NCI-H128 (cell line): ENCODE measurements at regions not wholly inside any gene's neighbourhood (a gene's known extent, or its start where the extent isn't known, plus 50 kb on each side); places are given as distances from the start of the nearest gene placed in this dataset.

Experiments used
- DNase-seq: peaks from one replicate; lab custom pipeline; 2025; ENCODE audit not compliant: unreplicated experiment; lab: John Stamatoyannopoulos, UW

DNA sequence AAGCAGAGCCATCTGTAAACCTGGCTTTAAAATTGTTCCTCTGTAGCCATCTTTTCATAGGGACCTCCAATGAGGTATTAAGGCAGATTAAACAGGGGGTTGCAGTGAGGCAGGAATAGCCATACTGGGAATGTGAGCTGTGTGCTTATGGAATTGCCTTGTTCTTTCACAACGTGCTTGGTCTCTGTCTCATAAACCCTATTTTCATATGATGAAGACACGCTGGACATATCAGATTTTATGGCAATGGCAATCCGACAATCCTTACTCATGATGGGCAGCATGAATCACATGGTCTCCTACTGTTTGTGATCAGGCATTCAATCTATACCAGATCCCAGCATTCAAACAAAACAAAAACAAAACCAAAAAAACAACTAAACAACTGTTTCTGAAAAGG is 418.9 kb upstream of the NRP1 start:
- DNase-seq, result no peak

DNA sequence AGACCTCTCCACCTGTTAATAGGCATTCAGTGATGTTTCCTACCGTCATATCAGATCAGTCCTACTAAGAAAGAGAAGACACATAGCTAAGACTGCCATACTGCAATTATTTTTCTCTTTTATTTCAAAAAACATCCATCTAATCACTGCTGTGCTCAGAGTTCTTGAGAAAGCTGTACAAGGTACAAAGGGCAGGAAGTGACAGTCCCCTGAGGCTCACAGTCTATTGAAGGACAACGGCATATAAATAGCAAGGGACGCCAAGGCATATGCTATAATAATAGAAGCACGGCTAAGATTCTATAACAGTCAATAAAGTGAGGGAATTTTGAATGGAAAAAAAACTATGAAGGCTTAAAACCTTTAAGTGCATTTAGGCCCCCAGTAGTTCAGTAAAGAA is 415.3 kb upstream of the NRP1 start:
- no peak for DNase-seq

DNA sequence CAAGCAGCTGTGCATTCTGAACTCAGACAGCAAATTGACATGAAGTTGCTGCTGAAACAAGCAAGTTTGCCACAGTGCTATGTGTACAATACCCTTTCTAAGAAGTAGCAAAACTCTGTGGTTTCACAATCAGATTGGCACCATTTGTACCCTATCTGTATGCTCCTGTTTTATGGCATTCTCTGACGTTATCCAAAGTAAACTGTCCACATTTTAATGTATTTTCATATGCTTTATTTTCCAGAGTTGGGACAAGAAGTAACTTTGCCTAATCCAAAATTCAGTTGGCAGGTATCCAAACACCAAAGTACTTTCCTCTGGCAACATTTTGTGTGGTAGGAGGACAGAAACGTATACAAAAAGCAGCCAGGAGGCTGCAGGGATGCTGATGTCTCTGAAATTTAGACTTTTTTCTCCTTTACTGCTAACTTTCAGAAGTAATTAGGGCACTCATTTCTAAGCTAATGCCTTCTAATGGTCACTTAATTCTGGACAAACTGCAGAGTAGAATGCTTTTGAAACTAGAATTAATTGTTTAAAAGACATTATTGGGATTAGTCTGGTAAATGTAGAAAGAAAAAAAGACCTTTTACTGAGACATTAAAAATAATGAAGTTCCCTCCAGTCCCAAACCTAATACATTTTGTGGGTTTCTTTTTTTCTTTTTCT is 414.7 kb upstream of the NRP1 start:
- no peak for DNase-seq

DNA sequence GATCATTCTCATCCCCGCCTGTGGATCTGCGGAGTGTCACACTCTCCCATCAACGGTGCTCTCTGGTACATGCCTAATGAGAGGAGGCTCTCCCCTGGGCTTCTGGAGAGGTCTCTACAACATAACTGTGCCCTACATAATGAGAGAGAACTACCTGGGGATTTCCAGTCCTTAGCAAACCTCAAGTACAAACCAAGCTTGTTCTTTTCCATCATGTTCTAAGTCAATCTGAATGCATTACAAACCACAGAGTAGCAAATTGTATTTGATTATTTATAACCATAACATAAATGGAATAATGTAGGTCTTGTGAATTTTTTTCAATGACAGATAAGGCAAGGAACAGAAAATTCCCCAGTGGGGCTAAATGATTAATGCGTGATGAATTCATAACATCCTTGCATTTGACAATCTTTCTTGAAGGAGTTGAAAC is 412.4 kb upstream of the NRP1 start:
- DNase-seq, result no peak

DNA sequence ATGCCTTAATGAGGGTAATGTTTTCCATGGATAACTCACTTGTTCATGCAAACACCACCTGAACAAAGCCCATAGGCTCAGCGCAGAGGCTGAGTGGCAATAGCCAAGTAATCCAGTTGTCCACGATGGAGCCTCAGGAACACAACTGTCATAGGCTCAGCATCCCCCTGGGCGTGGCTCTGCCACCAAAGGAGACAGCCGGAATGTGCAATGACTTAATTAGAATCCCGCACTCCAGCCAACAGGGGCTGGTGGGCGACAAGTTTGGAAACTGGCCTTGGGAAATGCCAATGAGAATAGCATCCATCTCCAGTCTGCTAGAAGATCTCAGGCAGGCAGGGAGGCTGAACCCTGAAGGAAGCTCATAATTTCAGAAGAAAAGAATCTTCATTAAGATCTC is 411.7 kb upstream of the NRP1 start:
- no peak for DNase-seq

DNA sequence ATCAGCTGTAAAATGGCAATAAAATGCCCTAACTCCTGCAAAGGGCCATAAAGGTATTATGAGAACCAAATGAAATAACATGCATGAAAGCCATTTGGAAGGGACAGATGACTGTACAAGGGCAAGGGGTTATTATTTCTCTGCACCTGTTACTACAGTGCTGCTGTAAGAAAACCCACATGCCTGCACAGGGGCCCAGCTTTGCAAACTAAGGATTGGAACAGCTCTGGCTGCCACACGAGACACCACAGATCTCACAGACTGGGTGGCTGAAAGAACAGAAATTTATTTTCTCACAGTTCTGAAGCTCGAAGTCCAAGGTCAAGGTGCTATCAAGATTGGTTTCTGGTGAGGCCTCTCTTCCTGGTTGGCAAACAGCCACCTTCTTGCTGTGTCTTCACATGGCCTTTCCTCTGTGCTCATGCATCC is 409.0 kb upstream of the NRP1 start:
- DNase-seq, result no peak

DNA sequence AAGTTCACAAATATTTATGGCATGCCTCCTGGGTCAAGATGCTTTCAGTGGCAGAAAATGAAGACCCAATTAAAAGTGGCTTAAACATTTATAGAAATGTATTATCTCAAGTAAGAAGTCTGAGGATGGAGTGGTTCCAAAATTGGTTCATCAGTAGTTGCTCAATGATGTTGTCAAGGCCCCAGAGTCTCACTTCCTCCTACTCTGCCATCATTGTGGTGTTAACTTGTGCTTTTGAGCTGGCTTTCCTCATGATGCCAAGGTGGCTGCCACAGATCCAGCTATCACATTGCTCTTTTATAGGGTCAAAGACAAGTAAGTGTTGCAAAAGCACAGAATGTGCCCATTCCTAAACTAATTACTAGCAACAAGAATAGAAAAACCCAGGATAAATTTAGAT is 404.6 kb upstream of the NRP1 start:
- no peak for DNase-seq

DNA sequence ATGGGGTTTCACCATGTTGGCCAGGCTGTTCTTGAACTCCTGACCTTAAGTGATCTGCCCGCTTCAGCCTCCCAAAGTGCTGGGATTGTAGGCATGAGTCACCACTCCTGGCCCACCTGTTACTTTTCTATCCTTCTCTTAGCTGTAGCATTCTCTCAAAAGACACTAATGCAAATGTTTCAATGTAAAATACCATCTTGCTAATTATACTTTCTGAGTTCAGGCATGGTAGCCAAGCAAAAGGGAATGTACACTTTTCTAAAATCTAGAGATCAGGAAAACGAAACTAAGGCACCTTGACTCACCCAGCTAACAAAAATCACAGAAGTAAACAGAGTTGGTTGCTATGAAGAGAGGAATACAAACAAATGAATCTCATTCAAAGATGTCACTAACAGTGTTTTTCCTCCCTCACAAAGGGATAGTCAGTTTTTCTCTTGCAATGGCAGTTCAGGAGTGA is 401.0 kb upstream of the NRP1 start:
- DNase-seq, result no peak

DNA sequence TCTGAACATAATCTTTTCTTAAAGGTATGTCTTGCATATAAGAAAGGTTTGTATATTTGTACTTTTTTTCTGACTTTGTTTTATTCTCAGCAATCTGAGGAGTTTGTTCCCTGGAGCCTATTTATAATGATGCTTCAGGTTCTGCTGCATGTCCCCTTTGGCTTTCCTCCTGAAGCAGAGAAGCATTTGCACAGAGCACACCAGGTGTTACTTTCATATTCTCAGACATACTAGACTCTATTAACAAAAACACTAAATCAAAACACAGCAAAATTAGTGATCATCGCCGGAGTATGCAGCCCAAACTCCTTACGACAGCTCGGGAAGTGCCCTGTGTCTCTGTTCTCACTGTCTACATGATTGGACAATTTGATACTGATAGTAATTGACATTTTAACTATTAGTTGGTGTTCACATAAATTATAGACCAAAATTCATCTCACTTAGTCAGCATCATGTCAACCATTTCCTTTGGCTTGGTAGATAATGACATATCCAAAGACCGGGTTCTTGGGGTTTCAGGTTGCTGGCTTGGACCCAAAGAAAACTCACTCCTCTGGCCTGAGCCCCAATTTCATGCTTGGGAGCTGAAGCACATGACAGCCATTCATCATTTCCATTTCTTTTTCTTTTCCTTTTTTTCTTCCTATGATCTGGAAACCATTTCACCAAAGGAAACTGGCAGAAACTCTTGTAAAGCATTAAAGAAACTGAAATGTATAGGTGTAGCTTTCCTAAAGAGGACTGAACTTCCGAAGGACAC is 400.1 kb upstream of the NRP1 start:
- no peak for DNase-seq

DNA sequence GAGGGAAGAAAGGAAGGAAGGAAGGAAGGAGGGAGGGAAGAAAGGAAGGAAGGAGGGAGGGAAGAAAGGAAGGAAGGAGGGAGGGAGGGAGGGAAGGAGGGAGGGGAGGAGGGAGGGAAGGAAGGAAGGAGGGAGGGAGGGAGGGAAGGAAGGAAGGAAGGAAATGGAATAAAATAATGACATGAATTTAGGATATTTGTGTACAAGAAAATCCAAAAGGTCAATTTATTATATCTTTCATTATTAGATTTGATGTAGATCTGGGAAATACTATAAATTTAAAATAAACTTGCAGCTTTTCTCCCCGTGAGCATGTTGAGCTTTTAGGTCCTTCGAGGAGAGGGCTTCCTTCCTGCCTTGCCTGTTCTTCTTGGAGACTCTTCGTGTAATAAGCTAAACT is 398.6 kb upstream of the NRP1 start:
- DNase-seq, result no peak

DNA sequence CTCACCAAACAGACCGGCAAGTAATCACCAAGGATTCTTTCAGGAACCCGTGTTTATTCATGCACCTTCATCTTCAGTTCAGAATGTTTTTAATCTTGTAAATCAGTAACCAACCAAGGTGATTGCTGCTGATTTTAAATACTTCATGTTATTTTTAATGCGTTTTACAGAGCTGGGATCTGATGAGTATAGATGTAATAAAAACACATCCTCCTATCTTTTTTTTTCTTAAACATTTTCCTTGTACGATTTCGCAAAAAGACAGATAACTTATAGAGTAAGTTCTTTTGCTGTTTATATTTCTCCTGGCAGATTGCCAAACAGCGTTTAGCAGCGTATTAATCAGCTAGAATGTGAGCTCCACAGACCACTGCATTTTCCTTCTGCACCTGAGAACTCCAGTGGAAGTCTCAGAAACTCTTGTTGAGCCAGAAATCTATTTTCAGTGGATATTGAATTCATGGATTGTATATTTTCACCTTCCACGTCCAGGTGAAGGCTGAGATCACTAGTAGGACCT is 397.8 kb upstream of the NRP1 start:
- no peak for DNase-seq

DNA sequence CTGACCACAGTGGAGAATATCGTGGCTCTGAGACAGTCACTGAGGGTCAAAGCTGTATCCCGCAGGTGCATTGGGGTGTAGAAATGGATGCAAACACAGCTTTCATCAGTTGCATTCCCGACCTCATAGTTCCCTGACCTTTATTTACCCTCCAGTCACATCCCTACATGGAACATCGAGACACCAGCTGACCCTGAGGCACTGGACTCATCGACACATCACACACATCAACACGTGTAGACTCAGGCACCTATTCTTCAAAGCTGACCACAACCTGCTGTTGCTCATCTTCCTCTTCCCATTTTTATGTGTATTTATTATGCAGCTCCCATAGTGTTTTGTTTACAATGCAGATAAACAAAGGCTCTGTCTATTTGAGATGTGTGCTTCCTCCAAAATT is 396.9 kb upstream of the NRP1 start:
- no peak for DNase-seq

DNA sequence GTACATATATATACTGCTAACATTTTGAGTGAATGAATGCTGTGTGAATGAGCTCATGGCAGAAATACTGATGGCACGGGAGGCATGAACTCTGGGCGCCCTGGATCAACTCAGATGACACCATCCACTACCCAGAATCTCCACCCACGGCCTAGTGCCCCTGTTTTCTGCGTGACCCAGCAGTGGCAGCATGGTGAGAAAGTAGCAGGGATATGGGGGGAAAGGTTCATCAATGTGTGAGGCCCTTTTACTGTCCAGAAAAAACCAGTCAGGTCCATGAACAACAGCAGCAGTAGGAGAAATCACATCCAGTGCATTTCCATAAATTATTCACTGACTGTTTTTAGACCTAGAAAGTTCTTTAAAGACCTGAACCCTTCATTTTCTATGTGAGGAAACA is 391.0 kb upstream of the NRP1 start:
- DNase-seq, result no peak

DNA sequence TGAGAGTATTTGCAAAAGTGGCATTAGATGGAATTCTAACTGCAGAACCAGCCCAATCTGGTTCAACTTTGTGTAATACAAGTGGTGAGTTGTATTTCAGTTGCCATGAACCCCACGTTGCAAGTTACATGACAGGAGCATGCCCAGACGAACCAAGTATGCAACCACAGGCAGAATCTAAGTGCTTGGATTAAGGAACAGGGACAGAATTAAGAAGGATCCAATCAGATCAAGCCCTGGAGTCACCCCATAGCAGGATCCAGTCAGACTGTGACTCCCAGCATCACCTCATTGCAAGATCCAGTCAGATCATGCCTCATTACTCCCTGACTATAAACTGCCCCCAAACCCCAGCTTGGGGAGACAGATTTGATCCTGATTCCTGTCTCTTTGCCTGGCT is 388.7 kb upstream of the NRP1 start:
- no peak for DNase-seq

DNA sequence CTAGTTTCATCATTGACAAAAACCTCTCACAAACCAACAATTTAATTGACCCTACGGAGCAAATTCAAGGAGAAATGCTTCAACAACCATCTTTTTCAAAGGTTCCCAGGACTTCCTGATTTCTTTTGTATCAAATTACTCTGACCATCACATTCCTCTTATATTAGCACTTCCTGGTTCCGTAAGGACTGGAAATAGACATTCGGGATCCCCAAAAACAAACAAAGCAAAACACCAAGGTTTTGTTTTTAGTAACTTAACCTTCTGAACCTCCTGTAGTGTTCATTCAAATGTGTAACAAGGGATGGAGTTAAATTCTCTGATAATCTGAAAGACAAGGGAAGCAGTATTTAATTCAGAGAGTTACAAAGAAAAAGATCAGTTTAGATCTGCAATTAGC is 387.6 kb upstream of the NRP1 start:
- no peak for DNase-seq

DNA sequence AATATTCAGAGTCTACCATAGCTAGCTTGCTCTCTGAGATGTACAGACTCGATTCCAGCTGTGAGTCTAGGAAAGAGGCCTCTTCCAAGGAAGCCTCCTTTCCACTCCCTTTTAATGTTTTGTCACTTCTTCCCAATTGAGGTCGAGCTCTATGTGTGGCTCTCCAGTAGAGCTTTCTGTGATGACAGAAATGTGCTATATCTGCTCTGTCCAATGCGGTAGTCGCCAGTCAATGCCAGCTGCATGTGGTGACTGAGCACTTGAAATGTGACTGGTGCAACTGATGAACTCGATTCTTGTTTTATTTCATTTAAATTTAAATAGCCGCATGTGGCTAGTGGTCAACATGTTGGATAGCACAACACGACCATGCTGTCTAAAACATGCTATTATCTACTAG is 387.0 kb upstream of the NRP1 start:
- no peak for DNase-seq

DNA sequence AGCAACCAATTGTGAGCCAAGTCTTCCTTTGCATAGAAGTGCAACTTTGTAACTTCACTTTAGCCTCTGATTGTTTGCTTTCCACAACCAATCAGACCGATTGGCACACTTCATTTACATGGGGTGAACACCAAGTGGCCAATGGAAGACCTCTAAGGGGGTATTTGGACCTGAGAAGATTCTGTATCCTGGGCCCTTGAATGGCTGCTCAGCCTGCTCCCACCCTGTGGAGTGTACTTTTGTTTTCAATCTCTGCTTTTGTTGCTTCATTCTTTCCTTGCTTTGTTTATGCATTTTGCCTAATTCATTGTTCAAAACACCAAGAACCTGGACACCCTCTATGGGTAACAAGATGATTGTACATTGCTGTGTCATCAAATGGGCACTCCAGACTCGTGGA is 385.7 kb upstream of the NRP1 start:
- DNase-seq, result no peak

DNA sequence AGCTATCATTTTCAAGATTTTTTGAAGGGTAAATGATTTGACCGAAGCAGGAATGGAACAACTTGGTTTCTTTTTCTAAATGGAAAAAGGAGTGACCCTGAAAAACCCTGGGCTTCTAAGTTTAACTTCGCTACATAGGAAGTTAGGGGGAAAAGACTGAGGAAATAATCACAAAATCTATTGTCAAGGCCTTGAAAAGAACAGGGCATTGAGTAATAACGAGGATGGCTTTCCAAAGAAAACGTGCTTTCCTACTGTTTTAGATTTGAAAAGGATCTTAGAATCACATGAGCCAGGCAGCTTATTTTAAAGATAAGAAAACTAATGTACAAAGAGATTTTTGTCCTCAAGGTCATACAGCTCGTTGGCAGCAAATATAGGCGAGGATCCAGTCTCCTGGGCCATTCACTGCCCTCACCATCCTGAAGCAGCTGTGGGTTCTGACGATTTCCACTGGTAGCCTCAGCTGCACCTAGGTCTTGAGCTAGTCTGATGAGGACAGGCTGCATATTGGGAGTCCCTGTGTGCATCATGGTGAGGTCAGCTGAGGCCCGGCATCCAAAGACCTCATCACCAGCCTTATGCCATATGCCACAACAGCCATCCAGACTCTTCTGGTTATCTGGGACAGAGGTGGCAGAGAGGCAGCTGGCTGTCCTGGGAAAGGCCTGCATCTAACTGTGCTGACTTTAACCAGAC is 384.7 kb upstream of the NRP1 start:
- no peak for DNase-seq

DNA sequence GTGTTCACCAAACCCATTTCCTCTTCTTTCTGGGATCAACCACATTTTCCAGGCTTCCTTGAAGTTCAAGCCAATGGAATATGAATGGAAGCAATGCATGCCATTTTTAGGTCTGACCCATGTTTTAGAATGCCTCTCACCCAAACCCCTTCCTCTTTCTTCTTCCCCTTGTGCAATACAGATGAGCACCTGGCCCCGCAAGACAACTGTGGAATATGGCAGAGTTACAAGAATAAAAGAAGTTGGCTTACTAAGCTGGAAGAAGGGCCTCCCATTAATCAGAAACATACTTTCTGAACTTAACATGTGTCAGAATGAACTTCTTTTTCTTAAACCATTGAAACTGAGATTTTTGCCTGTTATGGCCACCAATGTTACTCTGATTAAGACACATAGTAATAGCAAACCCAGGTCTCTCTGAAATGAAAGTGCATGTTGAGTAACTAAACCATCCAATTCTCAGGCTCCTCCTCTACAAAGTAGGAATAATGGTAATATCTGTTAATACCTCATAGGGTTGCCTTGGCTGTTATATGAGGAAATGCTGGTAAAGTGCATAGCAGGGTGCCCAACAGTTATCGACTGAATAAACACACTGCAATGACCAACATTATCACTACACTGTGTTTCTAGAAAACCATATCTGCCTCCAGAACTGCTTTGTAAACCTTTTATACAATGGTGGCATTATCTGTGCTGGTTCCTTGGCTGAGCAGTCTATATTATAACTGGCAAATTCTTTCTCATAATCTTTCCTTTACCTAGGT is 382.2 kb upstream of the NRP1 start:
- DNase-seq, result no peak

DNA sequence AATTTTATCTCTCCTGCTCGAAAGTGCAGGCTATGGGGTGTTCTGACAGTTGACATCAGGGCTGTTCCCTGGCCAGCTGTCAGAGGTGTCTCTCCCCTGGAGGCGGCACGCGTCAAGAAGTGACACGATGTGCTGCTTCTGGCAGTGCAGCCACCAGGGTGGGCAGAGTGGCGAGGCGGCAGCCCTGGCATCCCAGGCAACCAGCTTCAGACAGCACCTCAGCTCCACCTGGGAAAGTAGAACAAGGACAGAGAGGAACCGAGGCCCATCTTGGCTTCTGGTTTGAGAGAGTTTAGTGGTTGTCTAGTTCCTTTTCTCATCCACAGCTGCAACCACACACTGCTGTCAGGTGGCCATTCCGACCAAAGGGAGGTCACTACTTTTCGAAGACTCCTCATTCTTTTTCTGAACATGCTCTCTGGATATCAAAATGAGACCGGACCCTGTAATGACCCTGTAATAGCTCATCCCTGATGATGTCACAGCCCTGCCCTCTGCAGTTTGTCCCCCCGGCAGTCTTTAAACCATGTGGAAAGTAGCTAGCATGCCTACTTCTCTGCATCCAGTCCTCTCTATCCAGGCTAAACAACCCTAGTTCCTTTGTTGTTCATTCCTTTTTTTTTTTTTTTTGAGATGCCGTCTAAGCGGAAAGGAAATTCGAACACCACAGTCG is 381.0 kb upstream of the NRP1 start:
- no peak for DNase-seq

DNA sequence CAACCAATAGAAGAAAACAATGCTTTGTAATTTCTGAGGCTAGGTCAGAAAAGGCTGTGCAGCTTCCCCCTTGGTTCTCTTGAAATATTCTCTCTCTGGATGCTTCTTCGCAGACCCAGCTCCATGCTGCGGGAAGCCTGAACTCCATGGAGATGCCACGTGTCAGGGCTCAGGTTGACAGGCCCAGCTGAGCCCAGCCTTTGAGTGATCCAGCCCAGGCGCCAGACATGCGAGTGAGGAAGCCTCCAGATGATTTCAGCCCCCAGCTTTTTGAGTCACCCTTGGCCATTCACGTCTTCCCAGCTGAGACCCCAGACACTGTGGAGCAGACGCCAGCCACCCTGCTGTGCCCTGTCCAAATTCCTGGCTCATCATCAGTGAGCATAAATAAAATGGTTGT is 378.4 kb upstream of the NRP1 start:
- DNase-seq, result no peak
